H9 (cell line): ENCODE measurements at regions not wholly inside any gene's neighbourhood (a gene's known extent, or its start where the extent isn't known, plus 50 kb on each side); places are given as distances from the start of the nearest gene placed in this dataset.

ENCODE experiments used
- DNase-seq: peaks from one replicate; pipeline ENCODE4 v3.0.0-alpha.2; 2017
- H2AFZ ChIP-seq: one replicate; pipeline ENCODE4 v1.6.1; 2013; ENCODE audit warnings: mild to moderate bottlenecking, low read length, control low read depth, moderate library complexity
- H2AK5ac ChIP-seq: 2 replicates; pipeline ENCODE4 v1.6.1; 2013; ENCODE audit warnings: low read length, control low read depth, mixed read lengths; ENCODE audit not compliant: insufficient read length
- H2BK120ac ChIP-seq: one replicate; pipeline ENCODE4 v1.6.1; 2013; ENCODE audit warnings: low read depth, mild to moderate bottlenecking, low read length, control low read depth, inconsistent platforms; ENCODE audit not compliant: poor library complexity, severe bottlenecking
- H2BK12ac ChIP-seq: 2 replicates; pipeline ENCODE4 v1.6.1; 2013; ENCODE audit warnings: low read length, control low read depth, mixed read lengths, low read depth; ENCODE audit not compliant: insufficient read length
- H2BK15ac ChIP-seq: 2 replicates; pipeline ENCODE4 v1.6.1; 2013; ENCODE audit warnings: low read depth, low read length, control low read depth
- H2BK20ac ChIP-seq: one replicate; pipeline ENCODE4 v1.6.1; 2013; ENCODE audit warnings: low read depth, mild to moderate bottlenecking, low read length, control low read depth, inconsistent platforms; ENCODE audit not compliant: poor library complexity, severe bottlenecking
- H2BK5ac ChIP-seq: 2 replicates; pipeline ENCODE4 v1.6.1; 2013; ENCODE audit warnings: low read length, control low read depth, mixed read lengths; ENCODE audit not compliant: insufficient read length
- H3K14ac ChIP-seq: 2 replicates; pipeline ENCODE4 v1.6.1; 2013; ENCODE audit warnings: low read length, control low read depth; ENCODE audit not compliant: insufficient read depth
- H3K18ac ChIP-seq: 2 replicates; pipeline ENCODE4 v1.6.1; 2013; ENCODE audit warnings: low read depth, mild to moderate bottlenecking, mixed read lengths, low read length, control low read depth; ENCODE audit not compliant: insufficient read length
- H3K23ac ChIP-seq: 2 replicates; pipeline ENCODE4 v1.6.1; 2013; ENCODE audit warnings: low read length, control low read depth, mixed read lengths, low read depth; ENCODE audit not compliant: insufficient read length
- H3K23me2 ChIP-seq: 2 replicates; pipeline ENCODE4 v1.6.1; 2013; ENCODE audit warnings: low read depth, mild to moderate bottlenecking, mixed read lengths, low read length, control low read depth; ENCODE audit not compliant: insufficient read length, poor library complexity, severe bottlenecking
- H3K27ac ChIP-seq: 2 replicates; pipeline ENCODE4 v1.5.1; 2013; ENCODE audit warnings: low read length, control low read depth, mixed read lengths, low read depth; ENCODE audit not compliant: insufficient read length
- H3K27me3 ChIP-seq: 2 replicates; pipeline ENCODE4 v1.6.1; 2013; ENCODE audit warnings: low read length, control low read depth, inconsistent platforms; ENCODE audit not compliant: insufficient read depth
- H3K4ac ChIP-seq: 2 replicates; pipeline ENCODE4 v1.6.1; 2013; ENCODE audit warnings: low read depth, mild to moderate bottlenecking, control low read depth, inconsistent platforms, low read length, moderate library complexity
- H3K4me1 ChIP-seq: 2 replicates; pipeline ENCODE4 v1.6.1; 2013; ENCODE audit warnings: low read length, control low read depth, inconsistent platforms; ENCODE audit not compliant: insufficient read depth
- H3K4me2 ChIP-seq: 2 replicates; pipeline ENCODE4 v1.6.1; 2013; ENCODE audit warnings: low read length, control low read depth, mixed read lengths; ENCODE audit not compliant: insufficient read length, insufficient read depth
- H3K56ac ChIP-seq: 2 replicates; pipeline ENCODE4 v1.6.1; 2013; ENCODE audit warnings: low read depth, mild to moderate bottlenecking, mixed read lengths, low read length, control low read depth; ENCODE audit not compliant: insufficient read length
- H3K79me1 ChIP-seq: 2 replicates; pipeline ENCODE4 v1.6.1; 2013; ENCODE audit warnings: low read depth, mild to moderate bottlenecking, moderate library complexity, low read length, control low read depth, inconsistent platforms; ENCODE audit not compliant: insufficient read depth, poor library complexity, severe bottlenecking
- H3K79me2 ChIP-seq: 2 replicates; pipeline ENCODE4 v1.6.1; 2013; ENCODE audit warnings: low read length, control low read depth, inconsistent platforms; ENCODE audit not compliant: insufficient read depth
- H3K9ac ChIP-seq: 2 replicates; pipeline ENCODE4 v1.6.1; 2013; ENCODE audit warnings: low read length, control low read depth, mixed read lengths; ENCODE audit not compliant: insufficient read length; ENCODE audit errors: extremely low read depth
- H3K9me3 ChIP-seq: one replicate; pipeline ENCODE4 v1.6.1; 2013; ENCODE audit warnings: low read depth, low read length, inconsistent platforms; ENCODE audit not compliant: control insufficient read depth
- H3T11ph ChIP-seq: one replicate; pipeline ENCODE4 v1.6.1; 2013; ENCODE audit warnings: mild to moderate bottlenecking, low read length, control low read depth, inconsistent platforms
- H4K20me1 ChIP-seq: one replicate; pipeline ENCODE4 v1.6.1; 2013; ENCODE audit not compliant: control insufficient read depth, insufficient read length, insufficient read depth
- H4K5ac ChIP-seq: 2 replicates; pipeline ENCODE4 v1.6.1; 2013; ENCODE audit warnings: low read depth, mild to moderate bottlenecking, mixed read lengths, low read length, control low read depth; ENCODE audit not compliant: insufficient read length
- H4K8ac ChIP-seq: replicated peaks from 2 replicates; pipeline ENCODE4 v1.6.1; 2013; ENCODE audit warnings: low read length, control low read depth, mixed read lengths, low read depth; ENCODE audit not compliant: insufficient read length
- H4K91ac ChIP-seq: 2 replicates; pipeline ENCODE4 v1.6.1; 2013; ENCODE audit warnings: low read depth, mild to moderate bottlenecking, moderate library complexity, mixed read lengths, low read length, control low read depth; ENCODE audit not compliant: insufficient read length
- H3K27ac Mint-ChIP-seq, 3 experiments: 2 replicates in 2 of 3; 3 replicates in 1 of 3; pipeline ENCODE4 v1.8.0; 2020 to 2021; ENCODE audit warnings: mixed read lengths in 3 of 3, mild to moderate bottlenecking in 1 of 3, moderate library complexity in 1 of 3
- H3K27me3 Mint-ChIP-seq: 2 replicates; pipeline ENCODE4 v1.8.0; 2021; ENCODE audit warnings: low read depth, mild to moderate bottlenecking, moderate library complexity, mixed read lengths
- H3K36me3 Mint-ChIP-seq, 3 experiments: 2 replicates in 2 of 3; 3 replicates in 1 of 3; pipeline ENCODE4 v1.8.0; 2020 to 2021; ENCODE audit warnings: low read depth in 3 of 3, mixed read lengths in 3 of 3; ENCODE audit not compliant: insufficient read depth in 1 of 3
- H3K4me1 Mint-ChIP-seq, 2 experiments: 2 replicates each; pipeline ENCODE4 v1.8.0; 2020; ENCODE audit warnings: mixed read lengths in 2 of 2
- H3K4me3 Mint-ChIP-seq, 2 experiments: 2 replicates in 1 of 2; 3 replicates in 1 of 2; pipeline ENCODE4 v1.8.0; 2020 to 2021; ENCODE audit warnings: mild to moderate bottlenecking in 2 of 2, mixed read lengths in 2 of 2, moderate library complexity in 1 of 2
- H3K9me3 Mint-ChIP-seq, 2 experiments: 2 replicates in 1 of 2; 3 replicates in 1 of 2; pipeline ENCODE4 v1.8.0; 2020; ENCODE audit warnings: mild to moderate bottlenecking in 2 of 2, mixed read lengths in 2 of 2, moderate library complexity in 1 of 2
- CTCF ChIP-seq: fragments of 200-600 bp; sonication (generic); conservative IDR thresholded peaks from 3 replicates; pipeline ENCODE4 v1.8.0; 2021; ENCODE audit warnings: antibody characterized with exemption, mild to moderate bottlenecking
- WGBS: extraction: QIAGEN DNeasy Blood & Tissue Kit; methylation state at CpG from one replicate; pipeline ENCODE4 v1.1.7; 2013; ENCODE audit warnings: missing lambda C conversion rate, low lambda C conversion rate, mixed read lengths; ENCODE audit not compliant: insufficient read length; ENCODE audit errors: extremely low coverage; 5-methylcytosine and 5-hydroxymethylcytosine counted together

GRCh38 chr2:23286031-23286757 lies 98.8 kb upstream of the KLHL29 start:
- no peak overlapping the region for H2AK5ac ChIP-seq
- Mint-ChIP-seq H3K27ac (no peak overlapping the region; a peak in 1 of 7 replicates), H3K9me3 (peaks cover 0 to 2% of the 10 kb centered on the region in 2 experiments; a peak in 3 of 5 replicates), H3K36me3 (no peaks in the 10 kb centered on the region; a peak in 1 of 7 replicates), H3K4me3 (no peak overlapping the region), H3K27me3 (no peaks in the 10 kb centered on the region; the same call in 1 of the 2 replicates), H3K4me1 (peaks cover 26% of the 10 kb centered on the region in 2 experiments)
- H3T11ph ChIP-seq, result no peak overlapping the region
- DNase-seq, result no peak
- no peak overlapping the region for H3K27ac ChIP-seq
- no peak overlapping the region for H3K4ac ChIP-seq
- H3K14ac ChIP-seq, result no peak overlapping the region
- no peaks in the 10 kb centered on the region for H3K79me1 ChIP-seq
- no CpG with 5 or more reads among the region's 6 CpGs for WGBS
- H3K23ac ChIP-seq, result no peak overlapping the region
- no peak overlapping the region for H2BK20ac ChIP-seq
- H3K4me1 ChIP-seq, result peaks cover 10% of the 10 kb centered on the region
- no peak overlapping the region for H2BK5ac ChIP-seq
- H4K20me1 ChIP-seq, result no peaks in the 10 kb centered on the region
- H3K23me2 ChIP-seq, result no peaks in the 10 kb centered on the region
- H3K56ac ChIP-seq, result no peak overlapping the region
- TF ChIP-seq CTCF, result no peak
- H4K91ac ChIP-seq, result no peak overlapping the region
- H3K18ac ChIP-seq, result no peak overlapping the region
- no peak overlapping the region for H4K8ac ChIP-seq
- H2AFZ ChIP-seq, result no peak overlapping the region
- no peaks in the 10 kb centered on the region for H3K9me3 ChIP-seq
- H2BK120ac ChIP-seq, result no peak overlapping the region
- H2BK15ac ChIP-seq, result no peak overlapping the region
- no peaks in the 10 kb centered on the region for H3K27me3 ChIP-seq
- no peak overlapping the region for H4K5ac ChIP-seq
- no peak overlapping the region for H2BK12ac ChIP-seq
- no peak overlapping the region for H3K9ac ChIP-seq
- H3K79me2 ChIP-seq, result no peaks in the 10 kb centered on the region
- no peak overlapping the region for H3K4me2 ChIP-seq
